Vagina (tissue), 2 donors: ENCODE measurements at regions not wholly inside any gene's neighbourhood (a gene's known extent, or its start where the extent isn't known, plus 50 kb on each side); places are given as distances from the start of the nearest gene placed in this dataset.

Experiments used
- DNase-seq, 2 donors: peaks; one replicate each; pipeline ENCODE4 v3.0.0-alpha.2; 2017; ENCODE audit errors: extremely low spot score in 2 of 2
- H3K27ac ChIP-seq: fragments of 200-600 bp; sonication (generic); one replicate; pipeline ENCODE4 v1.5.1; 2019
- H3K27me3 ChIP-seq: fragments of 200-600 bp; sonication (generic); one replicate; pipeline ENCODE4 v1.5.1; 2019
- H3K36me3 ChIP-seq, 2 donors: fragments of 200-600 bp; sonication (generic); one replicate each; pipeline ENCODE4 v1.5.1; 2017 to 2019
- H3K4me1 ChIP-seq: fragments of 200-600 bp; sonication (generic); one replicate; pipeline ENCODE4 v1.5.1; 2019
- H3K4me3 ChIP-seq, 2 donors: fragments of 200-600 bp; sonication (generic); 1 replicate in 1 of 2; 2 replicates in 1 of 2; pipeline ENCODE4 v1.5.1; 2016 to 2019
- H3K9me3 ChIP-seq: fragments of 200-600 bp; sonication (generic); one replicate; pipeline ENCODE4 v1.5.1; 2019
- CTCF ChIP-seq, 3 experiments: fragments of 450-650 bp in 2 of 3; fragments of 200-600 bp in 1 of 3; sonication (generic) in 1 of 3; IDR thresholded peaks; one replicate each; pipeline ENCODE4 v1.5.1; 2017 to 2019; ENCODE audit warnings: antibody characterized with exemption in 3 of 3, mild to moderate bottlenecking in 2 of 3, moderate library complexity in 2 of 3
- POLR2A ChIP-seq, 2 donors: fragments of 450-650 bp; IDR thresholded peaks; one replicate each; pipeline ENCODE4 v1.6.1; 2017; ENCODE audit warnings: antibody characterized with exemption in 2 of 2, mild to moderate bottlenecking in 2 of 2, moderate library complexity in 2 of 2
- POLR2AphosphoS5 ChIP-seq, 2 donors: sonication (generic); formaldehyde crosslinking; IDR thresholded peaks; one replicate each; pipeline ENCODE4 v1.9.0; 2017; ENCODE audit warnings: antibody characterized with exemption in 2 of 2, mild to moderate bottlenecking in 2 of 2, low read depth in 1 of 2; ENCODE audit not compliant: insufficient read depth in 1 of 2
- intact Hi-C: fragments of 100-400 bp; cut with DNase I; formaldehyde crosslinking; loops from one replicate; pipeline ENCODE4 v1.15.1; 2023

- no peaks in the 10 kb centered on the region for H3K9me3 ChIP-seq
- no peaks in the 10 kb centered on the region for H3K36me3 ChIP-seq
- no peak for DNase-seq
- no peaks in the 10 kb centered on the region for H3K27me3 ChIP-seq
- no peak overlapping the region for H3K4me3 ChIP-seq
- intact Hi-C loops = no loop called here
- TF ChIP-seq CTCF (IDR thresholded peaks at IDR 0.05) (no peak), POLR2AphosphoS5 (IDR thresholded peaks at IDR 0.05; ENCODE audit: insufficient read depth in 1 of 2, low read depth in 1 of 2) (no peak), POLR2A (IDR thresholded peaks at IDR 0.05) (no peak)
- no peaks in the 10 kb centered on the region for H3K4me1 ChIP-seq
- no peak overlapping the region for H3K27ac ChIP-seq
These were observed 330.5 kb upstream of the B3GALT2 start for GRCh38 chr1:193516755-193517388.

GRCh38 chr1:193514397-193514796, 328.0 kb upstream of the B3GALT2 start:
- no peaks in the 10 kb centered on the region for H3K36me3 ChIP-seq
- TF ChIP-seq POLR2AphosphoS5 (IDR thresholded peaks at IDR 0.05; ENCODE audit: insufficient read depth in 1 of 2, low read depth in 1 of 2) (no peak), POLR2A (IDR thresholded peaks at IDR 0.05) (no peak), CTCF (IDR thresholded peaks at IDR 0.05) (no peak)
- DNase-seq = no peak
- H3K27me3 ChIP-seq = no peaks in the 10 kb centered on the region
- no peak overlapping the region for H3K4me3 ChIP-seq
- H3K4me1 ChIP-seq = no peaks in the 10 kb centered on the region
- H3K9me3 ChIP-seq = no peaks in the 10 kb centered on the region
- H3K27ac ChIP-seq = no peak overlapping the region
- intact Hi-C loops = no loop called here

GRCh38 chr1:193513032-193513431, 326.6 kb upstream of the B3GALT2 start:
- Histone ChIP-seq H3K4me3 (no peak overlapping the region), H3K27me3 (no peaks in the 10 kb centered on the region), H3K36me3 (no peaks in the 10 kb centered on the region), H3K27ac (no peak overlapping the region), H3K9me3 (no peaks in the 10 kb centered on the region), H3K4me1 (no peaks in the 10 kb centered on the region)
- TF ChIP-seq POLR2A (IDR thresholded peaks at IDR 0.05) (no peak), CTCF (IDR thresholded peaks at IDR 0.05) (no peak), POLR2AphosphoS5 (IDR thresholded peaks at IDR 0.05; ENCODE audit: insufficient read depth in 1 of 2, low read depth in 1 of 2) (no peak)
- no peak for DNase-seq
- intact Hi-C loops = no loop called here

GRCh38 chr1:193504920-193505319, 318.5 kb upstream of the B3GALT2 start:
- Histone ChIP-seq H3K9me3 (no peaks in the 10 kb centered on the region), H3K4me1 (no peaks in the 10 kb centered on the region), H3K27ac (no peak overlapping the region), H3K36me3 (no peaks in the 10 kb centered on the region), H3K27me3 (no peaks in the 10 kb centered on the region), H3K4me3 (no peak overlapping the region)
- intact Hi-C loops = loop anchor here (5.0 kb wide), 1 partner anchor 852 kb away; no protein-coding TSS in a partner anchor
- no peak for DNase-seq
- no peak for TF ChIP-seq POLR2A (IDR thresholded peaks at IDR 0.05)
- no peak for TF ChIP-seq POLR2AphosphoS5 (IDR thresholded peaks at IDR 0.05; ENCODE audit: insufficient read depth in 1 of 2, low read depth in 1 of 2)
- TF ChIP-seq CTCF (IDR thresholded peaks at IDR 0.05) = no peak

GRCh38 chr1:193498088-193498655, 311.8 kb upstream of the B3GALT2 start:
- intact Hi-C loops = no loop called here
- H3K4me3 ChIP-seq = no peak overlapping the region
- TF ChIP-seq POLR2AphosphoS5 (IDR thresholded peaks at IDR 0.05; ENCODE audit: insufficient read depth in 1 of 2, low read depth in 1 of 2) = no peak
- TF ChIP-seq POLR2A (IDR thresholded peaks at IDR 0.05) = no peak
- TF ChIP-seq CTCF (IDR thresholded peaks at IDR 0.05) = no peak
- no peaks in the 10 kb centered on the region for H3K27me3 ChIP-seq
- no peaks in the 10 kb centered on the region for H3K9me3 ChIP-seq
- no peaks in the 10 kb centered on the region for H3K4me1 ChIP-seq
- no peak overlapping the region for H3K27ac ChIP-seq
- no peak for DNase-seq
- H3K36me3 ChIP-seq = no peaks in the 10 kb centered on the region
